KOPT-K1 (cell line): ENCODE measurements at regions not wholly inside any gene's neighbourhood (a gene's known extent, or its start where the extent isn't known, plus 50 kb on each side); places are given as distances from the start of the nearest gene placed in this dataset.
"Not testable (repeated sequence)": the region's sequence is repeated elsewhere in the genome, so short reads cannot be mapped to it uniquely, and the experiment has no call there.

Experiments
- H3K27ac ChIP-seq: fragments of 200-600 bp; sonication (generic); 2 replicates; pipeline ENCODE4 v1.5.1; 2016; ENCODE audit warnings: antibody characterized with exemption, mild to moderate bottlenecking, low read depth, low read length; ENCODE audit not compliant: poor library complexity, severe bottlenecking
- H3K36me3 ChIP-seq: fragments of 200-600 bp; sonication (generic); 2 replicates; pipeline ENCODE4 v1.5.1; 2017; ENCODE audit warnings: antibody characterized with exemption, mild to moderate bottlenecking, low read length, moderate library complexity; ENCODE audit not compliant: insufficient read depth
- H3K9me3 ChIP-seq: fragments of 200-600 bp; sonication (generic); 2 replicates; pipeline ENCODE4 v1.5.1; 2017; ENCODE audit warnings: antibody characterized with exemption, low read length, mild to moderate bottlenecking; ENCODE audit not compliant: insufficient read depth, poor library complexity, severe bottlenecking

DNA sequence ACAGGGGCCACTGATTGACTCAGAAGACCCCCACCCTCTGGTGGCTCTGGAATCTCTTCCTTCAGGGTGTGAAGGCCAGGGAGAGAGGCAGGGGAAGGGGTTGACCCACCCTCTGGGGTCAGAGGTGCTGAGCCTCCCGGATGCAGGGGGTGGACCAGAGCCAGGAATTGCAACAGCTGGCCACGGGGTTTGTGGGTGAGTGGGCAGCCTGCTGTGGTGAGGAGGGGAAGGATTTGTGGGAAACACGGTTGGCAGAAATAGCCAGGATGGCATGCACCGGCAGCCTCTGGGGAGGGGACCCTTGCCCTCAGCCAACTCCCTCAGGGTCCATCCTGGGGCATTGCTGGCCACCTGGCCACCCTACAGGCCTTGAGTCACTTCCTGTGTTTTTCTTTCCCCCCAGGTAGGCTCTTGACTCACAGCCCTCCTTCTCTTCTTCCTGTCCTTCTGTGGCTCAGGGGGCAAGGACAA lies 92.8 kb downstream of the MRPL14 start:
- Histone ChIP-seq H3K27ac (no peak overlapping the region), H3K36me3 (no peaks in the 10 kb centered on the region), H3K9me3 (no peaks in the 10 kb centered on the region)

DNA sequence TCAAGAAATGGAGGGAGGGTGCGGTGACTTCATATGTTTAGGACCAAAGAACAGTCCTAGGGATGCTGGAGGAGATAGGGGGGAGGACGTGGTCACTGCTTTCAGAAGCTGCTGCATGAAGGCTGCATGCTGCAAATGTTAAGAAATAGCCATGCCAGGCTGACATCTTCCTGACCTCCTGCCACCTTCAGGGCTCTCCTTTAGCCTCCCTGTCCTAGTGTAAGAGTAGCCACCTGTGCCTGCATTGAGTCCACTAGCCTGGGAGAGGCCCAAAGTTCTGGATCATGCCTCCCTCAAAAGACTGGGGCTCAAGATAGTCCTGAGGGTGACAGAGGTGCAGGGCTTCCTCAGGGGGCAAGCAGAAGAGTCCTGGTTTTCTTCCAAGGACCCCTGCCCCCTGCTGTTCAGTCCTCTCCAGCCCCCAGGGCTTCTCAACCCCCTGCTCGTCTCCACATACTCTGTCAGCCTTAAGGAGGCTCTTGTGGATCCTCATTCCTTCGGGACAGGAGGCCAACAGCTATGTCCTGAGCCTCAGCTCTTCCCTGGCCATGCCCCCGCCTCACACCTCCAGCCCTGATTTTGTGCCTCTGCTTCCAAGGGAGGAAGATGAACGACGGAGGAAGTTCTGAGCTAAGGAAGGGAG lies 96.3 kb downstream of the MRPL14 start:
- no peak overlapping the region for H3K27ac ChIP-seq
- H3K9me3 ChIP-seq: no peaks in the 10 kb centered on the region
- H3K36me3 ChIP-seq: no peaks in the 10 kb centered on the region

DNA sequence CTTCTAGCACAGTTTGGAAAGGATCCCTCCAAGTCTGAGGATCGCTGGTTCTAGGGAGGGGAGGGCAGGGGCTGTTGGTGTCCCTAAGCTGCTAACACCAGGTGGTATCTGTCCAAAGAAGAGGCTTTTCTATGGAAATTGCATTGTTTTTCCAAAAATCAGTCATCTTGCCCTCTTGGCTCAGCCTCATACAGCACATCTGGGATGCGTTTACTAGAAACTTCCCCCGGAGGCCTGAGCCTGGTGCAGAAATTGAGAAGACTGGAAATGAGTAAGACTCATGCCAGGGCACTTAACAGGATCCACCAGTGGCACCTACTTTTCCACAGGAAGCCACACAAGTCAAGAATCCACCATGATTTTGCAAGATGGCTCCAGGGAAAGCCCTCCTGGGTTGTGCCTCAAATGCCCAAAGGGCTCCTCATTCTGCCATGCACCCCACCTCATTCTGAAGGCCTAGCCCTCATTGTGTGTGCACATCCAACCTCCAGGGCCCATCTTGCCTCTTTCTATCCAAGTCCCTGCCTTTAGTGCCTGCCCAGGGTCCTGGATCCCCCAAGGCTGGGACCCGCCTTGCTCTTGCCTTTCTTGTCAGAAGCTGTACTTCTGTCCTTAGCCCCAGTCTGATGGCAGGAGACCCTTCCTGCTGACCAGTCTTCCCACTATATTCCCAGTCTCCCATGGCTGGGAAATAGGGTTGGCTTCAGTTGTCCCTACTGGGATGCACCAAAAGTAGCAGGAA lies 97.6 kb downstream of the MRPL14 start:
- no peaks in the 10 kb centered on the region for H3K9me3 ChIP-seq
- no peaks in the 10 kb centered on the region for H3K36me3 ChIP-seq
- H3K27ac ChIP-seq: no peak overlapping the region

DNA sequence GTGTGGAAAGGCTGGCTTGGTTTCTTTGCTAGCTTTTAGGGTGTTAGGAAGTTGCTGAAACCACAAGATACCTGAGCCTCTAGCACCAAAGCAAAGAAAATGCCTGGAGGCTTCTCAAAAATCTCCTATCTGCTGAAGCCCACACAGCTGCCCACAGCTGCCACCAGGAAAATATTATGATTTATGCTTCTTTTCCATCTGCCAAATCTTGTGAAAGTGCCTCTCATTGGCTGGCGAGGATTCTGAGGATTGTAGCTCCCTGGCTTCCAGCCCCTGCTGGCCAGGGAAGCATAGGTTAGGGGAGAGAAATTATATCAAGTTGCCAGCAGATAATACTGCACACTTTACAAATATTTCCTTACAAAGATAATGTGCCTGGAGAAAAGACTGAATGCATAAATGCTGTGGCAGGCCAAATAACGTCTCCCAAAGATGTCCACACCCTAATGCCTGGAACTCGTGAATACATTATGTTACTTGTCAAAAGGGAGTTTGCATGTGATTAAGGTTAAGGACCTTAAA lies 98.4 kb downstream of the MRPL14 start:
- Histone ChIP-seq H3K36me3 (no peaks in the 10 kb centered on the region), H3K9me3 (no peaks in the 10 kb centered on the region), H3K27ac (no peak overlapping the region)

DNA sequence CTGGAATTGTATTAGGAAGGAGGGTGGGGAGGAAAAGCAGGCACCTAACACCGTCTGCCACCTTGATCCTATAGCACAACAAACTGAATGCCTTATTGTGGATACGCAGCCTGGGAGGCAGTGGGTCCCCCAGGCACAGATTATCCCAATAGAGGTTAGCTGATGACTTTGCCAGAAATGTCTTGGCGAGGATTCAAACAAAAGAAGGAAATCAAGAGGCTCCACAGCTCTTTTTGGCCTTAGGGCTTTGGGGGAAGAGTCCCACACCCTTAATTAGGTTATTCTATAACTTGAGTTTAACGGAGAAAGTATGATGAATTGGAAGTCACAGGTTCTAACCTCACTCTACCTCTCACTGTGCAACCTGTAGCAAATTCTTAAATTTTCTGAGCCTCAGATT lies 102.0 kb downstream of the MRPL14 start:
- H3K36me3 ChIP-seq: no peaks in the 10 kb centered on the region
- H3K27ac ChIP-seq: no peak overlapping the region
- no peaks in the 10 kb centered on the region for H3K9me3 ChIP-seq

DNA sequence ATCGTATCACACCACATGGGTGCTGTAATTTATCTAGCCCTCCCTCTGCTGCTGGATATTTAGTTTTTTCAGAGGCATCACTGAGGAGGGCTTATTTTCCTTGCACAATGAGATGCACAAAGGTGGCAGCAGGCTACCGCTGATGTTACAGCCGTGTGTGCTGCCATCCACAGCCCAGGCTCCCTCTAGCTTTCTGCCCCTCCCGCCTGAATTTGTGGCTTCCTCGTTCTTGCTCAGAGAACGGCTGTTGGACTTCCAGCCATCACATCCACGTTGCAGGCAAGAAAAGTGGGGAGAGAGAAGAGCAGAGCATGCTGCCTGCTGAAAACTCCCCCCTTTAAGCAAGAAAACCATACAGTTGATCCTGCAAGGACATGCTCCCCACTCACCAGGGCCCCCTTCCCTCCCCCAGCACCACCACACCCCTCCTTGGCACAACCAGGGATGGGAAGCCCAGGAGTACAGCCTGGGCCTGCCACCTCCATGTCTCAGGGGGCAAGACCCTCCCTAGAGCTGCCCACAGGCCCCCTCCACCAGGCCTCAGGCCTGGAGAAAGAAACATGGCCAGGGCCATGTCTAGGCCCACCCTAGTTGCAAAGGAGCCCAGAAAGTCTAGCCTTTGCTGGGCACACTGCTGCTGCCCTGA lies 102.6 kb downstream of the MRPL14 start:
- H3K9me3 ChIP-seq: no peaks in the 10 kb centered on the region
- H3K27ac ChIP-seq: no peak overlapping the region
- no peaks in the 10 kb centered on the region for H3K36me3 ChIP-seq

DNA sequence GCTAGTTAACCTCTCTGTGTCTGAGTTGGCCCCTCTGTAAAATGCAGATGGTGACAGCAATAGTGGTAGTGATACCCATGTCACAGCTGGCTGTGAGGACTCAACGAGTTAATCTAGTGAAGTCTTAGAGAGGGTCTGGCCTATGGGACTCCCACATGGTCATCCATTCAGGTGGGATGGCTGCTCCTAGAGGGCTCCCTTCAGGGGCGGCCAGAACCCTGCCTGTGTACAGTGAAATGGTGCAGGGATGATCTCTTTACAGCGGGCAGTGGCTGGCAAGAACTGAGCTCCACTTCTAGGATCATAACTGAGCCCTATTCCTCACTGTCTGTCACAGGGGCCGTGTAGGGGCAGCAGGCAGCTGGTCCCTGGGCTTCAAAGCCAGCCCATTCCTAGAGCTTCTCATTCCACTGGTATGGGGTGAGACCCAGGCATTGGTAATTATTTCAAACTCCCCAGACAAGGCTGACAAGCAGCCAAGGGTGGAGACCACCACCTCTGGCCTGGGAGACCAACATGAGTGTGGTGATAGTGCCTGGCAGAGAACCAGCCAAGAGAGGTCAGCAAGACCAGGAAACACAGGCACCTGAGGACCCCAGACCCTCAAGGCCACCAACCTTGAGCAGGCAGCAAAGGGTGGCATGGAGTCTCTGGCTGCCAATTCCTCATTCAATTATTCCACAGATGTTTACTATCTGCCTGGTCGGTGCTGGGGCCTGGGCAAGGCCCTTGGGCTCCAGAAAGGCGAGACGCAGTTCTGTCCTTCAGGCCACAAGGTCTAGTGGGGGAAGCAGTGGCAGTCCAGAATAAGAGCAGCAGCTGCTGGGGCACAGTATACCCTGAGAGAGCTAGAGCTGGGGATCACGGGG lies 103.4 kb downstream of the MRPL14 start:
- no peaks in the 10 kb centered on the region for H3K36me3 ChIP-seq
- H3K9me3 ChIP-seq: no peaks in the 10 kb centered on the region
- H3K27ac ChIP-seq: no peak overlapping the region

DNA sequence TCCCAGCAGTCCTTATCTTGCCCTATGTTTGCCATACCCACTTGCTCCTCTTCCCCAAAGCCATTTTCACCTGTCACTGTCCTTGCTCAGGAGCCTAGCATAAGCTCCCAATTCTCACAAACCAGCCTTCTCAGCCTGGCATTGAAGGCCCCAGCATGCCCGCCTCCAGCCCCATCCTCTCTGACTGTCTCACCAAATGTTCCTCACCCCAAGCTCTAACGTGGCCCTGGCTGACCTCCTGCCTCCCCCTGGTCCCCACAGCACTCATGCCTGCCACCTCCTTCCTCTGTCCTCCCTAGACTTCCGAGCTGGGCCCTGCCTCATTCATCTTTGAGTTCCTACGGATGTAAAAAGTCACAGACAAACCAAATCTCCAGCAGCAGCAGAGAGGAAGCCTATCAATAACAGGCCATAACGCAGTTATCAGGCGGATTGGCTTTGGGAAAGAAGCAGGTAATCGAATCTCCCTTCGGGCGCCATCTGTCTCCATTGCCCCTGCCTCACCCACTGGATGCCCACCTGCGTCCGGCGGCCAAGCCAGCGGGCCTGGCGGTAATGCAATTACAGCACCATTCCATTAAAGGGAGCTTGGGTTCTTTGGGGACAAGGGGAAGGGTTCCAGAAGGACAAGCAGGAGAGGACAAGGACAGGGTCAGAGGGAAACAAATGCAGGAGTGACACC lies 104.4 kb downstream of the MRPL14 start:
- H3K27ac ChIP-seq: no peak overlapping the region
- H3K9me3 ChIP-seq: no peaks in the 10 kb centered on the region
- no peaks in the 10 kb centered on the region for H3K36me3 ChIP-seq

DNA sequence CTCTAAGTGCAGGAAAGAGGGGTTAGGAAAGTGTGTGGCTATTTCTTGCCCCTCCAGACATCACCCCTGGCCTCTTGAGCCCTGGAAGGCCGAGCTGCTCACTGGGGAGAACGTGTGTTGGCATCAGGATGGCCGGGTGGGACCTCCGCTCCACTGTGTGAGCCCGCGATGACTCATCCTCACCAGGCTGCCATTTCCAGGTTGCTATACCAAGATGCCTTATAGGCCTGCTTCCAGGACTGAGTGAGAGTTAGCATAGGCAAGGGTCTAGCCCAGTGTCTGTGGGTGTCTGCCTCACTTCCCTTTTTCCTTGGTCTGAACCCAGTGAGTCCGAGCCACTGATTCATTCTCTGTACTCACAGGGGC lies 105.0 kb downstream of the MRPL14 start:
- Histone ChIP-seq H3K27ac (no peak overlapping the region), H3K36me3 (no peaks in the 10 kb centered on the region), H3K9me3 (no peaks in the 10 kb centered on the region)

DNA sequence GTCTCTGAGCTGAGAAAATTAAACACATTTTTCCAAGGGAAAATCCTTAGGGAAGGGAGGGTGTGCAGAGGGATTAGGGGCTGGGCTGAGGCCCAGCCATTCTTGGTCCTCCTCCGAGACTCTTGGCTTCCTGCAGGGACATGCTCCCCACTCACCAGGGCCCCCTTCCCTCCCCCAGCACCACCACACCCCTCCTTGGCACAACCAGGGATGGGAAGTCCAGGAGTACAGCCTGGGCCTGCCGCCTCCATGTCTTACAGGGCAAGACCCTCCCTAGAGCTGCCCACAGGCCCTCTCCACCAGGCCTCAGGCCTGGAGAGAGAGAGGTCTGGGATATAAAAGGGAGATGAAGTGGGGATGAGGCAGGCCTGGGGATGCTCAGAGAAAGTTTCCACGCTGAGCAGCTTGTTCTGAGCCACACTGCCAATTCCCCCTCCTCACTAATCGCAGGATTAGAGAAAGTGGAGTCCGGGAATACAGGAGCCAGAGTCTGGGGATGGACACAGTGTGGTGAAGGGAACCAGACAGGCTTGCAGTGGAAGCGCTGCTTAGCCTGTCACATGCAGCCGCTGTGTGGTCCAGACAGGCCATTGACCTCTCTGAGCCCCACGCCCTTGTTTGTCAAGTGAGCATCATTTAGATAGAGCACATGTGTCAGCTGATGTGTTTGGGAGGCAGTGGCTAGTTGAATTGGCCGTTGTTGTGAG lies 105.5 kb downstream of the MRPL14 start:
- Histone ChIP-seq H3K36me3 (no peaks in the 10 kb centered on the region), H3K9me3 (no peaks in the 10 kb centered on the region), H3K27ac (no peak overlapping the region)

DNA sequence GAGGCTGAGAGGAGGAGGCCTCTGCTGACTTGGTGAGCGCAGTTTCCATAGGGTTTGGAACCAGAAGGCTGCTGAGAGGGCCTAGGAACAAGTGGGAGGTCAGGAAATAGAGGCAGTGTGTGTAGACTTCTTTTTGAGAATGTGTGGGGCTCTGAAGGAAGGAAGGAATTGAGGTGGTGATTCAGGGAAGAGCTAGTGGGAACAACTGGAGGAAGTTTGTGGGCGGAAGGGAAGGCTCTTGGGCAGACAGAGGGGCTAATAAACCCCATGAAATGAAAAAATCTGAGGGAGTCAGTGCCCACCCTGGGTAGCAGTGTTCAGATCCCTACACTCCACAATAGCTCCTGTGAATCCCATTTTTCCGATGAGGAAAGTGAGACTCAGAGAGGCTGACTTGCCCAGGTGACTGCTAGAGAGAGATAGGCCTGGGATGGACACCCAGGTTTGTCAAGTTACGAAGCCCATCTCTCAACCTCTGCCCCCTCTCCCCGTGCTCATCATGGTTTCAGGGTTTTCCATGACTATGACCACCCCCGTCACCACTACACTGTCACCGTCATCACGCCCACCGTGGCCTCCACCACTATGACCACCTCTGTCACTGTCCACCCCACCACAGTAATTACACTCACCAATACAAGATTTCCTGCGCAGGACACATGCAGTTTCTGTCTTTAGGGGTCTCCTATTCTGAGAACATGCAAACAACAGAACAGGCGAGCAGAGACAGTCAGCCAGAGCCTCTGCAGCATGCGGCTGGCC lies 106.4 kb downstream of the MRPL14 start:
- no peaks in the 10 kb centered on the region for H3K9me3 ChIP-seq
- H3K36me3 ChIP-seq: no peaks in the 10 kb centered on the region
- no peak overlapping the region for H3K27ac ChIP-seq

DNA sequence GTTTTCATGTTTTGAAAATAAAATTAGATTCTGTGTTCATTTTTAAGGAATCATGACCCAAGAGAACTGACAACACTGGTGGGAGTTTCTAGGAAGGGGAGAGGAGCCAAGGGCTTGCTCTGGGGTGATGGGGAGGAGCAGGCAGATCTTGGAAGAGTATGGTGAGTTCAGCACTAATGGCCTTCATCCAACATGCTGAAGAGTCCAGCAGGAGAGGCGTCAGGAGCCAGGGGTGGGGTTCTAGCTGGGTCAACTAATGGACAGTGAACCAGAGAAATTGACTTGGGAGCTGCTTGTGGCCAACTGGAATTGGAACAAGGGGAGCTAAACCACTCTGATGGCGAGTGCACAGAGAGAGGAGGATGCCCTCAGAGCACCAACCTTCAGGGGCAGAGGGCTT lies 107.1 kb downstream of the MRPL14 start:
- H3K27ac ChIP-seq: no peak overlapping the region
- no peaks in the 10 kb centered on the region for H3K36me3 ChIP-seq
- no peaks in the 10 kb centered on the region for H3K9me3 ChIP-seq

DNA sequence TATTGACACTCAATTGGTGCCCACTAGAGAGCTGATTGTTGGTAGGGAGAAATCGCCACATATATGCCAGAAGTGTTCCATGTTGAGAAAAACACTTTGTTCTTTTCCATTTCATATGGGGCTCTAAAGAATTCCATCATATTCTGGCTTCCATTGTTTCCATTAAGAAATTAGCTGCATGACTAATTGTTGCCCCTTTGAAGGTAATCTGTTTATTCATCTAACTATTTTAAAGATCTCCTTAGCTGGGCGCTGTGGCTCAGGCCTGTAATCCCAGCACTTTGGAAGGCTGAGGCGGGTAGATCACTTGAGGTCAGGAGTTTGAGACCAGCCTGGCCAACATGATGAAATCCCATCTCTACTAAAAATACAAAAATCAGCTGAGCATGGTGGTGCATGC lies 109.9 kb downstream of the MRPL14 start:
- not testable (repeated sequence) for H3K9me3 ChIP-seq, H3K36me3 ChIP-seq, H3K27ac ChIP-seq
